ENCODE measurements at regions not wholly inside any gene's neighbourhood (a gene's known extent, or its start where the extent isn't known, plus 50 kb on each side); places are given as distances from the start of the nearest gene placed in this dataset.
A peak's percentile ranks its signal among the peaks of the same experiment; 100 is the strongest.
"Not testable (repeated sequence)": the region's sequence is repeated elsewhere in the genome, so short reads cannot be mapped to it uniquely, and the experiment has no call there.

- no peak for DNase-seq
Observed at GRCh38 chr5:20370061-20370460, 382.1 kb upstream of the CDH18 start.

- no peak for DNase-seq
Observed at GRCh38 chr5:20369518-20369885, 381.5 kb upstream of the CDH18 start.

- no peak for DNase-seq
Observed at GRCh38 chr5:20368571-20369517, 380.8 kb upstream of the CDH18 start.

GRCh38 chr5:20367178-20367577 lies 379.2 kb upstream of the CDH18 start:
- no peak for DNase-seq

GRCh38 chr5:20360263-20360662 lies 372.3 kb upstream of the CDH18 start:
- no peak for DNase-seq

GRCh38 chr5:20359377-20359776 lies 371.4 kb upstream of the CDH18 start:
- no peak for DNase-seq

GRCh38 chr5:20353499-20353898 lies 365.5 kb upstream of the CDH18 start:
- no peak for DNase-seq

GRCh38 chr5:20351849-20352248 lies 363.8 kb upstream of the CDH18 start:
- no peak for DNase-seq

GRCh38 chr5:20348321-20348720 lies 360.3 kb upstream of the CDH18 start:
- no peak for DNase-seq

GRCh38 chr5:20347334-20347733 lies 359.3 kb upstream of the CDH18 start:
- no peak for DNase-seq

GRCh38 chr5:20340126-20340525 lies 352.1 kb upstream of the CDH18 start:
- no peak for DNase-seq

- DNase-seq = no peak
Observed at GRCh38 chr5:20335978-20336377, 348.0 kb upstream of the CDH18 start.

- no peak for DNase-seq
Observed at GRCh38 chr5:20331826-20332225, 343.8 kb upstream of the CDH18 start.

GRCh38 chr5:20323323-20323722 lies 335.3 kb upstream of the CDH18 start:
- DNase-seq = no peak

- no peak for DNase-seq
Observed at GRCh38 chr5:20307391-20307790, 319.4 kb upstream of the CDH18 start.

- DNase-seq = no peak
Observed at GRCh38 chr5:20305463-20305862, 317.5 kb upstream of the CDH18 start.

GRCh38 chr5:20304570-20304969 lies 316.6 kb upstream of the CDH18 start:
- DNase-seq = not testable (repeated sequence)

- no peak for DNase-seq
Observed at GRCh38 chr5:20300110-20300509, 312.1 kb upstream of the CDH18 start.

- no peak for DNase-seq
Observed at GRCh38 chr5:20294696-20295095, 306.7 kb upstream of the CDH18 start.

GRCh38 chr5:20291766-20292165 lies 303.8 kb upstream of the CDH18 start:
- DNase-seq = no peak

GRCh38 chr5:20287640-20288039 lies 299.6 kb upstream of the CDH18 start:
- DNase-seq = no peak

- DNase-seq = peak; percentile 68
Observed at GRCh38 chr5:20286512-20286911, 298.5 kb upstream of the CDH18 start.

- DNase-seq = no peak
Observed at GRCh38 chr5:20276959-20277263, 288.9 kb upstream of the CDH18 start.

- peak; percentile 83 for DNase-seq
Observed at GRCh38 chr5:20276061-20276958, 288.3 kb upstream of the CDH18 start.
